ENCODE measurements at regions not wholly inside any gene's neighbourhood (a gene's known extent, or its start where the extent isn't known, plus 50 kb on each side); places are given as distances from the start of the nearest gene placed in this dataset.

- DNase-seq (ENCODE audit: low read depth in 2 of 2): no peak
Observed at GRCh38 chr6:28737750-28738395, 185.9 kb downstream of the TRIM27 start.

GRCh38 chr6:28738396-28738765 is 185.4 kb downstream of the TRIM27 start:
- no peak for DNase-seq (ENCODE audit: low read depth in 2 of 2)

- DNase-seq (ENCODE audit: low read depth in 2 of 2): no peak
Observed at GRCh38 chr6:28741363-28741762, 182.4 kb downstream of the TRIM27 start.

GRCh38 chr6:28742668-28743270 is 181.0 kb downstream of the TRIM27 start:
- DNase-seq (ENCODE audit: low read depth in 2 of 2): no peak

GRCh38 chr6:28743271-28743789 is 180.5 kb downstream of the TRIM27 start:
- no peak for DNase-seq (ENCODE audit: low read depth in 2 of 2)

- no peak for DNase-seq (ENCODE audit: low read depth in 2 of 2)
Observed at GRCh38 chr6:28747083-28747630, 176.6 kb downstream of the TRIM27 start.

GRCh38 chr6:28747631-28748157 is 176.1 kb downstream of the TRIM27 start:
- DNase-seq (ENCODE audit: low read depth in 2 of 2): no peak

GRCh38 chr6:28748192-28748591 is 175.6 kb downstream of the TRIM27 start:
- no peak for DNase-seq (ENCODE audit: low read depth in 2 of 2)

- no peak for DNase-seq (ENCODE audit: low read depth in 2 of 2)
Observed at GRCh38 chr6:28750926-28751458, 172.8 kb downstream of the TRIM27 start.

GRCh38 chr6:28751514-28751913 is 172.3 kb downstream of the TRIM27 start:
- DNase-seq (ENCODE audit: low read depth in 2 of 2): no peak

GRCh38 chr6:28751963-28752350 is 171.8 kb downstream of the TRIM27 start:
- no peak for DNase-seq (ENCODE audit: low read depth in 2 of 2)

- no peak for DNase-seq (ENCODE audit: low read depth in 2 of 2)
Observed at GRCh38 chr6:28757429-28758045, 166.2 kb downstream of the TRIM27 start.

- no peak for DNase-seq (ENCODE audit: low read depth in 2 of 2)
Observed at GRCh38 chr6:28758046-28758817, 165.6 kb downstream of the TRIM27 start.

GRCh38 chr6:28758818-28759235 is 165.0 kb downstream of the TRIM27 start:
- no peak for DNase-seq (ENCODE audit: low read depth in 2 of 2)

- no peak for DNase-seq (ENCODE audit: low read depth in 2 of 2)
Observed at GRCh38 chr6:28764014-28764723, 159.6 kb downstream of the TRIM27 start.

- no peak for DNase-seq (ENCODE audit: low read depth in 2 of 2)
Observed at GRCh38 chr6:28764761-28765282, 159.0 kb downstream of the TRIM27 start.

- DNase-seq (ENCODE audit: low read depth in 2 of 2): no peak
Observed at GRCh38 chr6:28765978-28766351, 157.8 kb downstream of the TRIM27 start.

GRCh38 chr6:28766426-28766825 is 157.4 kb downstream of the TRIM27 start:
- DNase-seq (ENCODE audit: low read depth in 2 of 2): no peak

- DNase-seq (ENCODE audit: low read depth in 2 of 2): no peak
Observed at GRCh38 chr6:28767133-28767532, 156.7 kb downstream of the TRIM27 start.

GRCh38 chr6:28767691-28768090 is 156.1 kb downstream of the TRIM27 start:
- DNase-seq (ENCODE audit: low read depth in 2 of 2): no peak
